ENCODE measurements at regions not wholly inside any gene's neighbourhood (a gene's known extent, or its start where the extent isn't known, plus 50 kb on each side); places are given as distances from the start of the nearest gene placed in this dataset.

DNA sequence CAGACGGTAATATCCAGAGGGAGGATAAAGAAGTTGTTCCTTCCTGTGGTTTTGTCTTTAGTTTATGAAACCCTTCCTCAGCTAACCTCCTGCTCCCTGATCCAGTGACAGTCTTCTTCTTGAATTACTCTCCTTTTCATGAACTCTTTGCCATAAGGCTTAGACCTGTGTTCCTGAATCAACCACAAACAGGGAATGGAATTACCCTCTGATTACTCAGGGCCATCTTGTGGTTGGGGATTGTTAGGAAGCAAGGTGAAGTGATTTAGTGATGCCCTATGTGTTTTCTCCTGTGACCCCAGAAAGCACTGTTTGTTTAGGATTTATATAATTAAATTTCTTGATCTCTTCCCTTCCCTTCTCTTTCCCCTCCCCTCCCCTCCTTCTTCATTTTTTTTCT is 409.1 kb downstream of the TAF11L14 start:
- Histone ChIP-seq H3K27ac (no peak overlapping the region), H3K9me3 (no peaks in the 10 kb centered on the region), H3K36me3 (no peaks in the 10 kb centered on the region), H3K4me3 (no peak overlapping the region), H3K4me1 (no peaks in the 10 kb centered on the region), H3K27me3 (no peaks in the 10 kb centered on the region)
- TF ChIP-seq POLR2A (IDR thresholded peaks at IDR 0.05): no peak
- no peak for TF ChIP-seq CTCF (IDR thresholded peaks at IDR 0.05)
- TF ChIP-seq POLR2AphosphoS5 (IDR thresholded peaks at IDR 0.05): no peak
- intact Hi-C loops (cut with DNase I; ENCODE audit: low total_unique reads): no loop called here
- DNase-seq (ENCODE audit: low spot score in 2 of 2): no peak

DNA sequence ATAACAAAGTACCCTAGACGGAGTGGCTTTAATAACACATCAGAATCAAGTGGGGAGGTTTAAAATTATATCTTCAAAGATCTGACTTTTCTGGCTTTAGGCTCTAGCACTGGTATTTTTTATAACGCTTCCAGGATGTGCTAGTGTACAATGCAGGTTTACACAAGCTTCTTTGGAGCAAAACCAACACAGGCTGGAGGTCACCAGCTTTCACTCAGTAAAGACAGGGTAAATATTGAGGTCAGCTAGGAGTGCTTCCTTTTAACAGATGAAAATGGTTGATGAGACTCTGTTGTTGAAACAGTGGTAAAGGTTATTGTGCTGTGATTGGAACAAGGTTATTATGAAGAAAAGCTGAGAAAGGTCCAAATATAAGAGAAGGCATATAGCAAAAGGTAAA is 414.2 kb downstream of the TAF11L14 start:
- Histone ChIP-seq H3K4me1 (no peaks in the 10 kb centered on the region), H3K36me3 (no peaks in the 10 kb centered on the region), H3K27ac (no peak overlapping the region), H3K27me3 (no peaks in the 10 kb centered on the region), H3K9me3 (no peaks in the 10 kb centered on the region), H3K4me3 (no peak overlapping the region)
- TF ChIP-seq POLR2A (IDR thresholded peaks at IDR 0.05): no peak
- TF ChIP-seq POLR2AphosphoS5 (IDR thresholded peaks at IDR 0.05): no peak
- no peak for TF ChIP-seq CTCF (IDR thresholded peaks at IDR 0.05)
- no peak for DNase-seq (ENCODE audit: low spot score in 2 of 2)
- intact Hi-C loops (cut with DNase I; ENCODE audit: low total_unique reads): no loop called here

DNA sequence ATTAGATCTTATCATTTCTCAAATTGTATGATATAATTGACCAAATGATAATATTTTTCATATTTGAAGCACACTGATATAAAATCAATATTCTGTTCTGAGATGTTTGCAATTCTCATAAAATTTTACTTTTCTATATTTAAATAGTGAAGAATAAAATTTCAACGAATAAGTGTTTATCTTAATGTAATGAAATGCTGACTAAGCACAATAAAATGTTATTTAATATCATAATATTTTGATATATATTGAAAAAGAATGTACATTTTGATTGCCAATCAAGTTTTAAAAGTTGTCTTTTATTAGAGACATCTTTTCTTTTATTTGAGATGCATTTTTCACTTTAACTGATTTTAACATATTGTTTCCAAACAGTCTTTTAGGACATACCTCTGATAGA is 416.1 kb downstream of the TAF11L14 start:
- H3K4me1 ChIP-seq: no peaks in the 10 kb centered on the region
- TF ChIP-seq POLR2A (IDR thresholded peaks at IDR 0.05) (no peak), POLR2AphosphoS5 (IDR thresholded peaks at IDR 0.05) (no peak), CTCF (IDR thresholded peaks at IDR 0.05) (no peak)
- H3K27me3 ChIP-seq: no peaks in the 10 kb centered on the region
- no peak overlapping the region for H3K27ac ChIP-seq
- H3K36me3 ChIP-seq: no peaks in the 10 kb centered on the region
- no peak for DNase-seq (ENCODE audit: low spot score in 2 of 2)
- no peak overlapping the region for H3K4me3 ChIP-seq
- no peaks in the 10 kb centered on the region for H3K9me3 ChIP-seq
- intact Hi-C loops (cut with DNase I; ENCODE audit: low total_unique reads): no loop called here

GRCh38 chr5:18050776-18051175 is 416.5 kb downstream of the TAF11L14 start:
- Histone ChIP-seq H3K9me3 (no peaks in the 10 kb centered on the region), H3K36me3 (no peaks in the 10 kb centered on the region), H3K4me3 (no peak overlapping the region), H3K4me1 (no peaks in the 10 kb centered on the region), H3K27ac (no peak overlapping the region), H3K27me3 (no peaks in the 10 kb centered on the region)
- no peak for TF ChIP-seq POLR2AphosphoS5 (IDR thresholded peaks at IDR 0.05)
- TF ChIP-seq CTCF (IDR thresholded peaks at IDR 0.05): no peak
- no peak for TF ChIP-seq POLR2A (IDR thresholded peaks at IDR 0.05)
- DNase-seq (ENCODE audit: low spot score in 2 of 2): no peak
- intact Hi-C loops (cut with DNase I; ENCODE audit: low total_unique reads): no loop called here

DNA sequence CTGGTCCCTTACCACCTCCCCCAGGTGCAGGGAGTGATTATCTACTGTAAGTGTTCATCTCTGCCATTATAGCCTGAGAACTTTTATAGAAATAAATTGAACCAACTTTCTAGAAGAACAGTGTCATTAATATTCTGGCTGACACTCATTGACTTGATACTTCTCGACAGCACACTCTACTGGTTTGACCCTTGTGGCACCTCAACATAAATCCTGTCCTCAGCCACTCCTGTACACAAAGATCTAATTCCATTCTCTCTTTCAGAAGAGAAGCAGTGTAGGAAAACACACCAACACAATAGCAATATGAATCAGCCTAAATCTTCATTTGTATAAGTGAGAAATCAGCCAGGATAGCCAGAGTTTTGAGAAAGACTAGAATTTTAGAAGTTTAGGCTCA is 417.7 kb downstream of the TAF11L14 start:
- H3K27ac ChIP-seq: no peak overlapping the region
- no peaks in the 10 kb centered on the region for H3K36me3 ChIP-seq
- intact Hi-C loops (cut with DNase I; ENCODE audit: low total_unique reads): no loop called here
- H3K27me3 ChIP-seq: no peaks in the 10 kb centered on the region
- H3K9me3 ChIP-seq: no peaks in the 10 kb centered on the region
- H3K4me1 ChIP-seq: no peaks in the 10 kb centered on the region
- TF ChIP-seq POLR2AphosphoS5 (IDR thresholded peaks at IDR 0.05): no peak
- no peak for TF ChIP-seq CTCF (IDR thresholded peaks at IDR 0.05)
- no peak for TF ChIP-seq POLR2A (IDR thresholded peaks at IDR 0.05)
- no peak for DNase-seq (ENCODE audit: low spot score in 2 of 2)
- no peak overlapping the region for H3K4me3 ChIP-seq

Measured in breast epithelium (tissue), 4 donors.